ENCODE measurements at regions not wholly inside any gene's neighbourhood (a gene's known extent, or its start where the extent isn't known, plus 50 kb on each side); places are given as distances from the start of the nearest gene placed in this dataset.

- H3K4me3 ChIP-seq (ENCODE audit: low read depth, low read length) = no peak overlapping the region
- no peak for DNase-seq (ENCODE audit: low read depth)
- TF ChIP-seq CTCF (IDR thresholded peaks at IDR 0.05; ENCODE audit: insufficient read depth, low read length) = no peak
These were observed 250.3 kb downstream of the STK31 start for GRCh38 chr7:23960361-23960760.

- DNase-seq (ENCODE audit: low read depth) = no peak
- H3K4me3 ChIP-seq (ENCODE audit: low read depth, low read length) = no peak overlapping the region
- TF ChIP-seq CTCF (IDR thresholded peaks at IDR 0.05; ENCODE audit: insufficient read depth, low read length) = no peak
These were observed 253.6 kb downstream of the STK31 start for GRCh38 chr7:23963461-23964165.

GRCh38 chr7:23964715-23965114, 254.7 kb downstream of the STK31 start:
- TF ChIP-seq CTCF (IDR thresholded peaks at IDR 0.05; ENCODE audit: insufficient read depth, low read length) = no peak
- no peak overlapping the region for H3K4me3 ChIP-seq (ENCODE audit: low read depth, low read length)
- DNase-seq (ENCODE audit: low read depth) = no peak

- DNase-seq (ENCODE audit: low read depth) = no peak
- TF ChIP-seq CTCF (IDR thresholded peaks at IDR 0.05; ENCODE audit: insufficient read depth, low read length) = no peak
- no peak overlapping the region for H3K4me3 ChIP-seq (ENCODE audit: low read depth, low read length)
These were observed 255.3 kb downstream of the STK31 start for GRCh38 chr7:23965296-23965695.

- no peak overlapping the region for H3K4me3 ChIP-seq (ENCODE audit: low read depth, low read length)
- DNase-seq (ENCODE audit: low read depth) = no peak
- TF ChIP-seq CTCF (IDR thresholded peaks at IDR 0.05; ENCODE audit: insufficient read depth, low read length) = no peak
These were observed 256.9 kb downstream of the STK31 start for GRCh38 chr7:23966941-23967340.

- H3K4me3 ChIP-seq (ENCODE audit: low read depth, low read length) = no peak overlapping the region
- no peak for TF ChIP-seq CTCF (IDR thresholded peaks at IDR 0.05; ENCODE audit: insufficient read depth, low read length)
- no peak for DNase-seq (ENCODE audit: low read depth)
These were observed 258.1 kb downstream of the STK31 start for GRCh38 chr7:23967949-23968599.
